Lower leg skin (tissue), 3 donors: ENCODE measurements at regions not wholly inside any gene's neighbourhood (a gene's known extent, or its start where the extent isn't known, plus 50 kb on each side); places are given as distances from the start of the nearest gene placed in this dataset.
"Not testable (repeated sequence)": the region's sequence is repeated elsewhere in the genome, so short reads cannot be mapped to it uniquely, and the experiment has no call there.

Experiments
- CTCF ChIP-seq, 3 donors: fragments of 450-650 bp; IDR thresholded peaks; one replicate each; pipeline ENCODE4 v1.5.1; 2016; ENCODE audit warnings: antibody characterized with exemption in 3 of 3, mild to moderate bottlenecking in 3 of 3, moderate library complexity in 2 of 3
- POLR2A ChIP-seq, 2 donors: fragments of 450-650 bp; IDR thresholded peaks; one replicate each; pipeline ENCODE4 v1.6.1; 2016 to 2017; ENCODE audit warnings: antibody characterized with exemption in 2 of 2, mild to moderate bottlenecking in 1 of 2, moderate library complexity in 1 of 2

- not testable (repeated sequence) for TF ChIP-seq CTCF, POLR2A (IDR thresholded peaks at IDR 0.05)
Observed at GRCh38 chr1:10951298-10951697, 61.2 kb upstream of the TARDBP start.
